ENCODE measurements at regions not wholly inside any gene's neighbourhood (a gene's known extent, or its start where the extent isn't known, plus 50 kb on each side); places are given as distances from the start of the nearest gene placed in this dataset.

DNA sequence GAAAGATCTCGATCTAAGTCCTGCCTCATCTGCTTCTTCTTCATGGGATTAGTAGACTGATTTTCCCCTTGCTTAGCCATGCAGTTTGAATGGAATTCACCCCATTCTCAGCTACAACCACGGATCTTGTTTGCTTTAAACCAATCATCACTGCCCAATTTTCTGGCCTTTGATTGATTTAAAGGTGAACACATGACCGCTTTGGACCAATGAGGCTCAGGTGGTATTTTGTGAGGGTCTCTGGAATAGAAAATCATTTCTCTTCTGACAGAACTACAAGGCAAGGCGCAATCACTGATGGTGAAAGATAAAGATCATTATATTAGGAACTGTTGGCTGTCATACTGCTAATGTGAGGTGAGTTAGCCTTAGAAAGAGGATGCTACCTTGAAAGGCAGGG, 213.0 kb upstream of the PLEKHG7 start:
- no peak for DNase-seq

DNA sequence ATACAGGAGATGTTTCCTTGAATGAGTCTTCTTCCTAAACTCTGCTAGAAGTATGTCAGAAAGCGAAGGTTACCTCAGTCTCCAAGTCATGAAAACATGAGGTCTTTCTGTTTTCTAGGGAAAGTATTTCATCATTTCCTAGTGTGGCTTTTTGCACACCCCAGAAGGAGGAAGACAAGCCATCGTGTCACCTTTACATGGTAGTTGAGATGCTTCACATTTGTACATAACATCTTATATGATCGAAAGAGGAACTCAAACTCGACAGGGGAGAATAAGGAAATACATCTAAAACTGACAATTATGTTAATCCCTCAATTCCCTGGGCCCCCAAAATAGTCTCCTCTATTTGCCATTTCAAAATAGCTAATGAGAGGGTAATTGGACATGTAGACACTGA, 214.1 kb upstream of the PLEKHG7 start:
- DNase-seq, result no peak

DNA sequence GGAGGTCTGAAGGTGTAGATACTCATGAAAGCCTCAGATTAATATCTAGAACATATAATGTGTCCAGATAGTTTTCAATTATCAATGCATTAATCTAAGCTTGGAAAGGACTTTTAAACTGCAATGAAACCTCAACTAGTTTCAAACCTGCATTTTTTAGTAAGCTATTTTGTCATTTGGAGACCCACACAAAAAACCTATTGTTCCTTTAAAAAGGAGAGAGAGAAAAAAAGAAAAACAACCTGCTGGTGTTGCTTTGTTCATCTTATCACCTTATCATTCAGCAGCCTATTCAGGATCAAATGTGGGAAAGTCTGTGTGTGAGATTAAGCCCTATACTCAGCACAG, 215.7 kb upstream of the PLEKHG7 start:
- no peak for DNase-seq

DNA sequence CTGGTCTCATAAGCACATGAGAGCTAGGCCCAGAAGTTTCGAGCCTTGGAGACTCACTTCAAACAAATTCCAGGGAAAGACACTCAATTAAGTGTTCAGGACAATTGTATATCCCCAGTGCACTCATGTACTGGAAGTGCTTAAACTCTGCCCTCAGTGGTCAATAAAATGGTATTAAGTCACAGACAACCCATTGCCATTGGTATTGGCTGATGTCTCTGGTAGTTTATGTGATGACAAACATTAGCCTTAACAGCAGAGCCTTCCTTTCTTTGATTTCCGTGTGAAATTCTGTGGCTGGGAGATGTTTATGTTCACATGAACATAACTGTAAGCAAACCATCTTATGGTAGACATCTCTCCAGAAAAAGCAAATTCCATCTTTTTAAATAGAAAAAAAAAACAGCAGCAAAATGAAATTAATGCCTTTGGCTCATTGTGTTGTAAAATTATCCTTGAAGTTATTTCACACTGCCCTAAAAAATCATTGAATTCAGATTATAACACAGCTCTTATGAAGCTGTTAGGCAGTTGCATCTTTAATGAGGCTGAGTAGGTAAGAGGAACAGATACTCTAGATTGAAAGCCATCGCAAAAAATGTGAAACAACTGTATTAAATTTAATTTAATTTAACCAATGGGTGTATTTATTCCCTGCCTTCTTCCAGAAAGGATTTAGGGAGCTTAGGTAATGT, 216.2 kb upstream of the PLEKHG7 start:
- no peak for DNase-seq

DNA sequence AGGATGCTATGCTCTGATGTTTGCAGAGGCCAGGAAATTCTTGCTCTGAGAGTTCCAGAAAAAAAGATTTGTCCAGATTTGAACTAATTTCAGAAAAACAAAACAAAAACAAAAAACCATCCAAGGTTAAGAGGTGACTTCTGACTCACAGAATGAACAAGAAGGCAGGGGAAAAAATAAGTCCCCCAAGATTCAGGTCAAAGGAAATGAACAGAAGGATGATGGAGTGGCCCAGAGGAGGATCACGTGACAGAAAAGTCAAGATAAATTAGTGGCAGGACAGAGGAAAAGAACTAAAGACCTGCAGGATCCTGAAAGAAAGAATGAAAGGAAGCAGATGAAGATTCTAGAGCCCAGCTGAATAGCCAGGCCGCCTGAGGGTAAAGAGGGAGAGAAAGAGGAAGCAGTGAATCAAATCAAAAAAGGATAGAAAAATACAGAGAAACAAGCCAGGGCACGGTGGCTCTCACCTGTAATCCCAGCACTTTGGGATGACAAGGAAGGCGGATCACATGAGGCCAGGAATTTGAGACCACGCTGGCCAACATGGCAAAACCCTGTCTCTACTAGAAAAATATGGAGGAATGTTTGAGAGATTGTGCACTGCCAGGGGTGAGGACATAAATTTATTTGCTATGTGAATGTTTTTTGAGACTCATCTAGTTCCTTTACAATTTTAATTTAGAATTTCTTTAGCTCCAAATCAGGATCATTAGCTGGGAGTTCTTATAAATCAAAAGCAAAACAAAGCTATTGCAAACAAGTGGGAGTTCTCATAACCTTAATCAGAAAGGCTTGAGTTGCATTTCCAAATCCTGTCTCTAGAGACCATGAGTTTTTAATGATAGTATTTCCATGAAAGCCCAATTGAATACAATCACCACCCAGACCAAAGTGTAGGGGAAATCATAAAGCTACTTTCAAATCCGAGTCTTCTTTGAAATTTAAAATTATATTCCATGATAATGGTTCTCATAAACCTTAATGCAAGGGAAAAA, 217.1 kb upstream of the PLEKHG7 start:
- no peak for DNase-seq

DNA sequence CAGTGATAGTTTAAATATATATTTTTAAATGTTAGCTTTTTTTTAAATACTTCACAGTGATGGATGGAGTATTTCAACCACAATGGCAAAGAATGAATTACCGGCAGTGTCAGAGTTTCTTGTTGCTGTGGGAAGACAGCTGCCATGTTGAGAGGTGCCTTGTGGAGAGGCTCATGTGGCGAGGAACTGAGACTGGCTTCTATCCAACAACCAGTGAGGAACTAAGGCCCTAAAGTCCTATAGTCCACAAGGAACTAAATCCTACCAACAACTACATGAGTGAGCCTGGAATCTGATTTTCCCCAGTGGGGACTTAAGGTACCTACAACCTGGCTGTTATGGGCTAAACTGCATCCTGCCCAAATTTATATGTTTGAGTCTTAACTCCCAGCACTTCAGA, 220.2 kb upstream of the PLEKHG7 start:
- DNase-seq, result no peak

DNA sequence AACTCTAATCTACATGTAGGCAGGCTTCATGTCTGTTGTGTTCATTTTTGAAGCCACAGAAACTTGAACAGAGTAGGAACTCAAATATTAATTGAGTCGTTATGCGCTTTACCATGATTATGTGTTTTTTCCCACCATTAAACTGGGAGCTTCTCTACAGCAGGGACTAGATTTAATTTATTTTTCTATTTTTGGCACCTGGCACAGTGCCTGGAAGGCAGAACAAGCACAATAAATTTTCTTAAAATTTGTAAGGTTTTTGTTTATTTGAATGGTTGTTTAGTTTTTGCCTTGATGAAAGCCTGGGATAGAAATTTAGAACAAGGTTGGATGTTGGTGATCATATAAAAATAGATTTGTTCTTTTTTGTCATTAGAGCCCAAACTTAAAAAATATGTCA, 221.7 kb upstream of the PLEKHG7 start:
- no peak for DNase-seq

DNA sequence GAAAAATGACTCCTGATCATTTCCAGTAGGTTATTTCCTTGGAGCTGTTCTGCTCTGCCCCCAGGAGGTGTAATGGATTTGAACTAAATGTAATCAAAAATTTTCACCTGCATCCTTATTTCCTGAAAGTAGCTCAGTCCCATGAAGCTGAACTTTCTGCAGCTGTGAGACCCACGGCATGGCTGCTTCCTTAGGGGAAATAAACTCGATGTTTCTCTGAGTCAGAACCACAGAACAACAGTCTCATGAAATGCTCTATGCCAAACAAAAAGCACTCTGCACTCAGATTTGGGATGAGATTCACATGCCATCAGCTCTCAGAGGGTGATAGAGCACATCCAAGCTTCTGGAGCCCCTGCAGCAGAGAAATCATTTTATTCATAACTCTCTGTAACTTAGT, 224.1 kb upstream of the PLEKHG7 start:
- no peak for DNase-seq

DNA sequence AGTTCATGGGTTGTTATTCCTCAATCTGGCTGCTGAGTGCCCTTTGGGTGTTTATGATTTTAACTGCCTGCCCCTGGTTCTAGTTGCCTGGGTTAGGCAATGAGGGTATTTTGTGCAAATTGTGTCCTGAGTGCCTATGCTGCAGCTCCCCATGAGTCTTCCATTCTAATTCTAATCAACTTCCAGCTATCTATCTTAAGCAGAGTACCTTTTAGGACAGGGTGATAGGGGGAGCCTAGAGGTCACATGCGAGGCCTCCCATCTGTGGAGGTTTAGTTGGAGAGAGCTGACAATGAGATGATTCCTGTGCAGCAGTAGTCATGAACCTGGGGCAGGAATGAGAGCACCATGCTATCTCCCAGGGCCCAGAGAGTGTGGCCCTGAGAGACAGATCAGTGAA, 225.9 kb upstream of the PLEKHG7 start:
- DNase-seq, result no peak

DNA sequence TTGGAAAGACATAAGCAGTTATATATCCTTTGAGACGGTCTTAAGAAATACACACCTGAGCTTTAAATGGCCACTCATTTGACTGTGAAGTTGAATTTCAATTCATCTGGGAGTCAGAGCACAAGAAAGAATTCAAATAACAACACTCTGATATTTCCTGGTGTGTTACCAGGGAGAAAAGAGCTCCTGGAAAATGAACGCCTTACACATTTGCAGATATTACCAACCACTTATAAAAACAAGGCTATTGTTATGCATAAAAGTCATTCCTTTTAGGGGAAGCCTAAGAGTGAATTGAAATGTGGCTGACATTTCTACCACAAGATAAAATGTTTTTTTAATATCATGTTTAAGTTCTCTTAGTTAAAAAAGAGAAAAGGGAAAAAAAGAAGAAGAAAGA, 229.2 kb upstream of the PLEKHG7 start:
- no peak for DNase-seq

DNA sequence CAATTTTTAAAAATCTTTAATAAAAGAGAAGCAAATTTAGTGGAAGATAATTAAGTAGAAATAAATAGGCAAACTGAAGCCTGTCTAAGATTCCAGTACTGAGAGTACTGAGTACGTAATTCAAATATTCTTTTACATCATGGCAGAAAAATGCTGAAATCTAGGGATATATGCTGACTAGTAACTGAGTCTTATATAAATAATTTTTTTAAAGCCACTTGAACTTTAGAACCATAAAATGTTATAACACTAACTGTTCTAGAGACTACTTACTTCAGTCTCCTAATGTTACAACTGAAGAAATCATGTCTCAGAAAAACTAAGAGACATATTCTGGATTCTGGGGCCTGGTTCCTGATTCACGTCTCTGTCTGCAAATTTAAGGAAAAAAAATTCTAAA, 230.6 kb upstream of the PLEKHG7 start:
- no peak for DNase-seq

DNA sequence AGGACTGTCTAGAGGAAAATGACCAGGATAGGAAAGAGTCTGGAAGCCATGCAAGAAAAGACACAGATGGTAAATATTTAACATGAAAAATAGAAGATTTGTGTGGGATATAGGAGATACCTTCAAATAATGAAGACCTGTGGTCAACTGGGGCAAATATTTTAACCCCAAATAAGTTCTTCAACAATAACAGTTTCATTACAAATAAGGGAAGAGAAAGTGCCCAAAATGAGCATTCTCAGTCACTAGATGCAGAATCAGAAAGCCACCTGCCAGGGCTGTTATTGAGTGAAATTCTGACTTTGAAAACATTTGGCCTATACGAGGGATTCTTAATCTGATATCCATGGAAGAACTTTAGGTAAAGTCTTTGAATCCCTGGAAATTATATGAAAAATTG, 231.2 kb upstream of the PLEKHG7 start:
- no peak for DNase-seq

DNA sequence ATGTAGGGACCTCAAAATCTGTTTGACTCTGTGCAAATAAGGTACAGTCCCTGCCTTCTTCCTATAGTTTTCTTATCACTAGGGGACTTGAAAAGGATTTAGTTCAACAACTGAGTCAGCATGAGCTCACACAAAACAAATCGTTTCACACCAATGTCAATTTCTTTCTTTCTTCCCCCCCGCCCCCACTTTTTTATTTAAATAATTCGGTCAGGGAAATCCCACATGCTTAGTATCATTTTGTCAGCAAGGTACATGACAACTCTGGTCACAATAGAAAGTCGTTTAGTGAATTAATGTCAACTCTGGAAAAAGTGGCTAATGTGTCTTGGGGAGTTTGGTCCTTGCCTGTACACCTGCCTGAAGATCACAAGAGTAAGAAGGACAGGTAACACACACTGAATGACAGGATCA, 232.2 kb upstream of the PLEKHG7 start:
- DNase-seq, result no peak

DNA sequence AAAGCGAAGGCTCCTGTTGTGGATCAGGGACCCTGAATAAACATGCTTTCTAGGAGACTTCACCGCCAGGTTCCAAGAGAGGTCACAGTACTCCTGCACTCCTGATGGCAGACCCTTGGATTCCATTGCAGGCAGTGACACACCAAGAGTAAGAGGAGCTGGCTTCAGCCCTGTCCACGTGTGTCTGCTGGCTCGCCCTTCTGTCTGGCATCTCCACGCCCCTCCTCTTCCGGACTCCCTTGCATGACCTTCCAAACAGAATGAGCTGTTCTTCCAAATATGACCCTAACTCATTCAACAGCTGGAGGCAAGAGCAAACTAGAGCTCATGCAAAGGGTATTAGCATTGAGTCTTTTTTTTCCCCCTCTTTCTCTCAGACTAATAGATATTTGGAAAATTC, 233.0 kb upstream of the PLEKHG7 start:
- DNase-seq, result no peak

DNA sequence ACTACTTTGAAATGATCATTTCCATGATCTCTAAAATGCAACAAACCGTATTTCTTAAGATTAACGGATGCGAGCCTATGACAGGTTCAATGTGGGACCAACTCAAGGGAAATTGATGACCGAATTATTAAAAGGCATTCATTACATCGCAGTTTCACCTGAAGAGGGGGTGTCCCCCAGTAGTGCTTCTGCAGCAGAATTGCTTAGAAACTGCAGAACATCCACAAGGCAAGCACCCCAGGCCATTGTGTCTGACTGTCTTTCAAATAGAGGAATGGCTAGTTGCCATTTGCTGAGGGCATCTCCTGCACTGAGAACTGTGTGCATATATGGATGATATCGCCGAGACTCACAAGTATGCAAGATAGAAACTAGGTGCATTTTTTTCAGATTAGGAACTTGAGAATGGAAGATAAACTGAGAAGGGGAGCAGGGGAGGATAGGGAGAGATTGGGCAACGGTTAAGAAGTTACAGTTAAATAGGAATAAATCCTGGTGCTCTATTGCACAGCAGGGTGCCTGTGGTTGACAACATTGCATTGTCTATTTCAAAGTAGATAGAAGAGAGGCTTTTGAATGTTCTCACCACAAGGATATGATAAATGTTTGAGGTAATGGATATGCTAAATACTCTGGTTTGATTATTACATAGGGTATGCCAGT, 234.3 kb upstream of the PLEKHG7 start:
- no peak for DNase-seq

DNA sequence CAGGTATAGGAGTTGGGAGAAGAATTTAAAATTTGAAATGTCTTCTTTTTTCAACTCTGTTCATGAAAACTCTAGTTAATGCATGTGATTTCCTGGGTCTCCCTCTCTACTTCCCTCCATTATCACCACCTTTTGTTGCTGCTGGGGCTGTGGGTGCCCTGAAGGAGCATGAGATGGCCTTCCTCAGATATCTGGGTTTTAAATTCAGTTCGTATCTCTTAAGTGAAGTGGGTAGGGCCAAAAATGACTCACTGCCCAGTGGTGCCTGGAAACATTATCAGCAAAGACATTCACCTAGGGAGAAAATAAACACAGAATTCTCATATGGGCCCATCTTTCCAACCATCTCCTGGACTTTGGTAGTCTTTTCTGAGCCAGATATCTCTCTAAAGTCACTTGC, 234.9 kb upstream of the PLEKHG7 start:
- DNase-seq, result no peak

DNA sequence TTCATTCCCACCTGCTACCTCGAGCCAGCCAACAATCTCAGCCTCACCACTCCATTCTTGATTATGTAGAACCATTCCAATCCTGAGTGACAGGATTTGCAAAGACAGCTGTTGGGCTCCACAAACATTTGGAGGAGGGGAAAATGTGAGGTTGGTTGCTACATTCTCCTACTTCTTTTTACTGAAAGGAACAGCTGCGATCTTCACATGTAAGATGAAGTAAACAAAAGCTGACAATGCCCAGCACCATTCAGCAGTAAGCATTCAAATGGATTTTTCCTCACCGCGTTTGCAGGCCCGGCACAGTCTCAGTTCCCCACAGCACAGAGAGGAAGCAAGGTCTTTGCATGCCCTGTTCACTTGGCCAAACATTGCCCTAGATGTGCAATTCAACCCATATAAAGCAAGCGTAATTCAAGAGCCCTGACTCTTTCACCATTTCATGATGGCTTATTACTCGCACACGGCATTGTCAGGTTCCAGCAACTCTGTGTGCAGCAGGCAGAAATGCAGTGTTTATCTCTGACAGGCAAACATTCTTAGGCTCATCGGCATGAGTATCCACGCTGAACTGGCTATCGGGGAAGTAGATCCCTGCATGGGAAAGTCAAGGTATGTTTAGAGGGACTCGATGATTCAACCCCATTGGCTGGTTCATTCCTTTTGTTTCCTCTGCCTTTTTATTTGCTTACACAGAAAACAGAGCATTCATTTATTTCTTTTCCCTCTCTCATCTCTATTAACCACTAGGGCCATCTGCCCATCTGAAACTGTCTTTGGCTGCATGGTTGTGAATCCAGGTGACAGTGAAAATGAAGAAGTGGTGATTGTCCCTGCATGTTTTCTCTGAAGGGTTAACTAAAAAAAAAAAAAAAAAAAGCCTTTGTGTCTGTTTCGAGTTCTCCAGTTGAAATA, 236.1 kb upstream of the PLEKHG7 start:
- DNase-seq, result no peak

DNA sequence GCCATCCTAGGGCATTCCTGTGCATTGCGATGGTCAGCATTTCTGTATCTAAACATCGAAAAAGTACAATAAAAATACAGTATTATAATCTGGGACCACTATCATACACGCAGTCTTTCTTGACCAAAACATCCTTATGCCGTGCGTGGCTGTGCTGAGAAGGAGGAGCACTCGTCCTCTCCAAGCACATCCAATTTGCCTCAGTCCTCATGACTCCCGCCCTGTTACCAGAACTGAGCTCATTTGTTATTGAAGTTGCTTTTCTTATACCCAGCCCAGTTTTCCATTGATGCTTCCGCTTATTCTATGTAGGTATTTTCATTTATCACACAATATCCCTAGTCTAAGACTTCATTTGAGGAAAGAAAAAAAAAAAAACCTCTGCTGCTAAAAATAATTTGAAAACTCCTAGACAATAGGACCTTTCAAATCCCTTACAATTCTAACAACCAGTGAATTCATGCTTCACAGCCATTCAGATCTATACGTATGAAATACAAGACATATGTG, 236.9 kb upstream of the PLEKHG7 start:
- DNase-seq, result no peak

DNA sequence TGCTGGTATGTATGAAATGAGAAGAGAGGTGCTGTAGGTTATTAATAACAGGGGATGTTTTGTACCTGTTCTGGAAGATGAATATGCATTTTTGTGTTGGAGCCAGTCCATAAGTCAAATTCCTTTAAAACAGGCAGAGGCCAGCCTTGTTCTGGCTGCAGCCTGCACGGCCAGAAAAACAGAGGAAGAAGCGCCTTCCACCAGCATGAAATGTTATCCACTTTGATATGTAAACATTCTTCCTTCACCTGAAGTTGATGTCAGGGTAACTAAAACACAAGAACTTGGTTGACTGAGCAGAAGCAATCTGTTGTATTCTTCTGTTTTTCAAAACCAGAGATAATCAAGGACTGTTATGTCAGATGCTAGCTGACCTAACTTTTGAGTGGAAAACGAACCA, 237.9 kb upstream of the PLEKHG7 start:
- DNase-seq, result no peak

DNA sequence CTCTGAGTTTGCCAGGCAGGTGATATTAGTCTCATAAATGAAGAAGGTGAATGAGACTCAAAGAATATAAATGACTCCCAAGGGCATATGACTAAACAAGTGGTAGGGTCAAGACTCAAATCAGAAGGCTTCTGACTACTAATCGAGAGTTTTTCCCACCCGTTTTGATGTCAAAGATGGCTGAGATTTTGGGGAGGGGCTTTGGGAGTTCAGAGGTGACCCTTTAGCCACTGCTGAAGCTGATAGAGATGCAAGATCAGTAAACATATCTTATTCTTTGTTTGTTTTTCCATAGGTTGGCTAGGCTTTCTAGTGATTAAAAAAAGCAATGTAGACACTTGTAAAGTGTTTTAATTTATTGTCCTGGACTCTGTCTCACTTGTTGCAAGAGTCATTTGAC, 239.6 kb upstream of the PLEKHG7 start:
- no peak for DNase-seq

DNA sequence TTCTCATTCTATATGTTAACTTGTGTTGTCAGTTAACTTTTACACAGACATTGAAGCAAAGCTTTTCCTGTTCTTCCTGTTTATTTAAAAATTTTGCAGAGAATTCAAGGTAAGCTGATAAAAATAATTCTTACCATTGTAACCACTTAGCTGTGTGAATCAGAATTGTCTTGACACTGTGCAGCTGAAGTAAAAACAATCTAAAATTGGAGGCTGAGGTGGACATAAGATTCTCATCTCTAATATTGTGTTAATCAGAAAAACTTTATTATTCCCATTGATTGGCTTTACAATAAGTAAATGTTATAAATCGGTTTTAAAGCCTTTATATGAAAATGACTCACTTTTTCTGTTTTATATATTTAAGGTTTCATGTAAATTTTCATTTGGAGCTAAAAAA, 240.3 kb upstream of the PLEKHG7 start:
- DNase-seq, result no peak

DNA sequence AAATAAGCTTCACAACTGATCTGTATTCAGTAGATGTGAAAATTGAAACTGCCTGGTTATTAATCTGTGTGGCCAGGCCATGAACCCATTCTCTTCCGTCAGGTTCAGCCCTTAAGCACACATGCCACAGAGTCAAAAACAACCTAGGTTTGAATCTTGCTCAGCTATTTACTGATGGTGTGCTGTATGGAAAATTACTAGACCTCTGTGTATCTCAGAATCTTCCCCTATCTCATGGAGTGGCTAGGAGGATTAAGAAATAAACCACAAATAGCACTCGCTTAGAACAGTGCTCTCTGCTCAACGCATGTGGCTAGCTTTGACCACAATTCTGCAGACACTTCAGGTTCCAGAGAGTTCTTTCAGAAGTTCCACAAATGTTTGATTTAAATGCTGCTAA, 240.7 kb upstream of the PLEKHG7 start:
- no peak for DNase-seq

DNA sequence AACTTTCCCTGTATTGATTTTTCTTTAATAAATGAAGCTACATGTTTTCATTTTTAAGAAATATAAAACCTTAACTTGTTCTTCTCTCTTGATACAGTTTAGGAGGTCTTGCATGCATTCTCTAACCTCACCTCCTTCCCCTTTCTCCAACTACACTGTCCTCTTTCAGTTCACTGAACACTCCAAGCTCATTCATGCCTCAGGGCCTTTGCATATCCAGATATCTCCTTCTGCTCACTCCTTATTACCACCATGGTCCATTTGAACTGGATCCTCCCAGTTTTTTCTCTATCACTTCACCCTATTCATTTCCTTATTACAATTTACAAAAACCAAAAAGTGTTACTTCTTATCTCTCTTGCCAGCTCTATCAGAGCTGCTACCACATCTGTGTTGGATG, 242.9 kb upstream of the PLEKHG7 start:
- no peak for DNase-seq
